ENCODE measurements at regions not wholly inside any gene's neighbourhood (a gene's known extent, or its start where the extent isn't known, plus 50 kb on each side); places are given as distances from the start of the nearest gene placed in this dataset.
A peak's percentile ranks its signal among the peaks of the same experiment; 100 is the strongest.

DNA sequence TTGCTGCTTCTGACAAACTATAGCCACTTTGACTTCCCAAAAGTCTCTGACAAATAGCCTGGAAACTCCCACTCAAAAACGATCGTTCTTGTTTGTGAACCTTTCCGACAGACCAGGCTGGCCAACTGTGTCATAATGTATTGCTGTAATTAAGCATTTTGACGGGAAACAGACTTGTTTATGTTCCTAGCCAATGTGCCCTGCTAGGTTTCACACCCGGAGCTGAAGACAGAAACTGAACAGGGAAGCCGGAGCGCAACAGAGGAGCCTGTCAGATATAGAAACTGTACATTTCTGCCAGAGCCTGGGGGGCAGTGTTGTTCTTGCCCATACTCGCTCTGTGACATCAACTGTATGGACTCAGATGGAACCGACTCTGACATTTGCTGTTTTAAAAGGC lies 55.3 kb upstream of the C7orf33 start:
- ATAC-seq (replicated peaks), result peak; percentile 86
- H3K27ac Mint-ChIP-seq, result peak overlapping the region; percentile 81
- peak overlapping the region; percentile 74 for H3K4me3 Mint-ChIP-seq
- peaks cover 9% of the 10 kb centered on the region for H3K4me1 Mint-ChIP-seq
- no peaks in the 10 kb centered on the region for H3K36me3 Mint-ChIP-seq (ENCODE audit: low read depth)
- H3K9me3 Mint-ChIP-seq, result no peaks in the 10 kb centered on the region
- peaks cover 18% of the 10 kb centered on the region for H3K27me3 Mint-ChIP-seq

DNA sequence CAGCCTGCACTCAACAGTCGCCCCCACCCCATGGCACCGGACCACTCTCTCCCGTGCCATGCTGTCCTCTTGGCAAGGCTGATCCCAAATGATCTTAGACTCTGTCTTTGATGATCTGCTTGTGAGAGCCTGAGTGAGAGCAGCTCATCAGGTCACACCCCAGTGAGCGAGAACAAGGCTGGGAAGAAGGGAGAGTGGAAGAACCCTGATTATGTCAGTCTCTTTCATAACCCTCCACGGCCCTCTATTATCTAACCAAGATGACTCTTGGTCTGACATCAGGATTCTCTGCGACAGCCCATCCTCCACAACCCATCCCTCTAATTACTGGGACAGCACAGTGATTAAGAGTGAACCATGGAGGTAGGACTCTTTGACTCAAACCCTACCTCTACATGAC lies 53.1 kb upstream of the C7orf33 start:
- no peak overlapping the region for H3K27ac Mint-ChIP-seq
- no peaks in the 10 kb centered on the region for H3K9me3 Mint-ChIP-seq
- H3K36me3 Mint-ChIP-seq (ENCODE audit: low read depth), result no peaks in the 10 kb centered on the region
- H3K4me1 Mint-ChIP-seq, result peaks cover 9% of the 10 kb centered on the region
- ATAC-seq (replicated peaks), result peak; percentile 41
- H3K27me3 Mint-ChIP-seq, result peaks cover 5% of the 10 kb centered on the region
- H3K4me3 Mint-ChIP-seq, result no peak overlapping the region

DNA sequence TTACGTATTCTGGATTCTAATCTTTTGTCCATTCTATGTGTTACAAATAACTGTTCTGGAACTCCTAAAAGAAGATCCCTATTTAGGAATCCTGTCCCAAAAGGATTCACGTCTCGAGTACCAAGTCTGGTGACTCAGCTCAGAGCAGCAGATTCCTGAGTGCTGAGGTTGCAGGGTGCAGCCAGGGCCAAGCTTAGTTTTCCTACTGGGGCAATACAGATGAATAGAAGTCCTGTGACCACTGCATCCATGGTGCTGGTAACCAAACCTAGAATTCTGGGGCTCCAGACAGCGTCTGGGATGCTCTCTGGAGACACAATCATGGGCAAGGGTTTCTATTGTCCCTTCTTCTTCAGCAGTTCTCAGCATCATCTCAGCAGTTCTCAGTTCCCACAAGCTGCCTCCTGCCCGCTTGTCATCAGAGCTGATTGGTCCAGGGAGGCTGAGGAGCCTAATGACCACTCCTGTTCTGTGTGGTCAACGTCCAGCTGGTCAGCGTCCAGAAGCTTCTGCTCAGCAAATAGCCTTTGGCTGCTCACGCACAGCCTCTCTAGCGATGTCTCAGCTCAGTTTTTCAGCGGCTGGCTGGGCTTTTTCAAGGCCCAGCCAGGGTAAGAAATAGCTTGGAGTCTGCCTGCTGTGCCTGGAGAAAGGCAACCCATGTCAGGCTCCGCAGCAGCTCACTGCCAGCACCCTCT lies 50.4 kb upstream of the C7orf33 start:
- Mint-ChIP-seq H3K4me3 (no peak overlapping the region), H3K36me3 (ENCODE audit: low read depth) (no peaks in the 10 kb centered on the region), H3K27ac (no peak overlapping the region), H3K4me1 (peaks cover 6% of the 10 kb centered on the region), H3K9me3 (no peaks in the 10 kb centered on the region), H3K27me3 (peaks cover 2% of the 10 kb centered on the region)
- no peak for ATAC-seq (replicated peaks)

Measured in activated T-helper 17 cell treated with anti-CD3 and anti-CD28 coated beads, Interleukin-2, amount 50 U/mL, for 72 hours (primary cell).